HepG2 (cell line): ENCODE measurements at regions not wholly inside any gene's neighbourhood (a gene's known extent, or its start where the extent isn't known, plus 50 kb on each side); places are given as distances from the start of the nearest gene placed in this dataset.
"Not testable (repeated sequence)": the region's sequence is repeated elsewhere in the genome, so short reads cannot be mapped to it uniquely, and the experiment has no call there.

Experiments used
- ATAC-seq: fragments of 200-7000 bp; cut with Tn5 transposase; 3 replicates; pipeline ENCODE4 v1.9.1; 2020; ENCODE audit warnings: mild to moderate bottlenecking, moderate library complexity
- BruUV-seq: library from RNA; stranded (reverse); fragments of 400-500 nt; replicated peaks from 2 replicates; lab custom pipeline; 2021; lab: Mats Ljungman, UMichigan
- CTCF ChIA-PET: fragments of 300-600 bp; formaldehyde crosslinking; extraction: SDS; loops from one replicate; lab custom pipeline; 2021; ENCODE audit warnings: low total read pairs, inconsistent platforms, low intra/inter-chr PET ratio; lab: Yijun Ruan, JAX
- POLR2A ChIA-PET: fragments of 350-600 bp; sonication (Branson Sonifier 250); formaldehyde crosslinking; loops from one replicate; lab custom pipeline; 2020; ENCODE audit warnings: antibody characterized with exemption, inconsistent platforms; lab: Yijun Ruan, JAX
- DNase-seq: peaks from one replicate; pipeline ENCODE4 v3.0.0-alpha.2; 2015; ENCODE audit warnings: low spot score
- FAIRE-seq: peaks from 3 replicates; lab custom pipeline; 2011; peaks lifted over from hg19 to GRCh38; lab: Jason Lieb, UNC
- H2AFZ ChIP-seq: one replicate; pipeline ENCODE4 v1.6.1; 2011; ENCODE audit warnings: low read length, inconsistent platforms
- H3K27ac ChIP-seq: fragments of 300-600 bp; 3 replicates; pipeline ENCODE4 v1.8.0; 2011; ENCODE audit warnings: mixed run types, mild to moderate bottlenecking, mixed read lengths, low read length, inconsistent platforms; ENCODE audit not compliant: insufficient read depth; ENCODE audit errors: extremely low read length
- H3K27me3 ChIP-seq, 2 experiments: fragments of 200-600 bp in 1 of 2; 2 replicates in 1 of 2; 3 replicates in 1 of 2; pipeline versions ENCODE4 v1.6.0 to v1.8.0; 2011; ENCODE audit warnings: low read length in 2 of 2, mild to moderate bottlenecking in 2 of 2, moderate library complexity in 2 of 2, inconsistent platforms in 1 of 2; ENCODE audit not compliant: insufficient read depth in 2 of 2, control insufficient read depth in 1 of 2
- H3K36me3 ChIP-seq, 2 experiments: fragments of 200-600 bp in 1 of 2; replicated peaks in 1 of 2; 2 replicates in 1 of 2; 3 replicates in 1 of 2; pipeline versions ENCODE4 v1.5.1 to v1.8.0; 2011; ENCODE audit warnings: low read length in 2 of 2, inconsistent platforms in 1 of 2; ENCODE audit not compliant: insufficient read depth in 2 of 2, control insufficient read depth in 1 of 2
- H3K4me1 ChIP-seq: 2 replicates; pipeline ENCODE4 v1.5.1; 2012; ENCODE audit warnings: low read length, inconsistent platforms; ENCODE audit not compliant: insufficient read depth
- H3K4me2 ChIP-seq: 2 replicates; pipeline ENCODE4 v1.6.0; 2011; ENCODE audit warnings: low read depth, low read length, inconsistent platforms
- H3K4me3 ChIP-seq, 3 experiments: fragments of 200-600 bp in 1 of 3; sonication (generic), shearing (Covaris generic) in 1 of 3; replicated peaks in 1 of 3; 2 replicates each; pipeline ENCODE4 v1.5.1; 2011 to 2016; ENCODE audit warnings: low read length in 3 of 3, inconsistent platforms in 2 of 3, low read depth in 2 of 3, mild to moderate bottlenecking in 2 of 3, control low read depth in 1 of 3, mixed read lengths in 1 of 3; ENCODE audit not compliant: insufficient read depth in 1 of 3
- H3K79me2 ChIP-seq: one replicate; pipeline ENCODE4 v1.6.1; 2011; ENCODE audit warnings: low read length, inconsistent platforms; ENCODE audit not compliant: insufficient read depth
- H3K9ac ChIP-seq: 2 replicates; pipeline ENCODE4 v1.6.0; 2011; ENCODE audit warnings: mild to moderate bottlenecking, low read depth, low read length, inconsistent platforms; ENCODE audit not compliant: insufficient read depth
- H3K9me3 ChIP-seq: 2 replicates; pipeline ENCODE4 v1.5.1; 2012; ENCODE audit warnings: mild to moderate bottlenecking, low read length
- H4K20me1 ChIP-seq: 2 replicates; pipeline ENCODE4 v1.6.0; 2011; ENCODE audit warnings: inconsistent platforms, mild to moderate bottlenecking, low read length, moderate library complexity; ENCODE audit not compliant: insufficient read depth
- CEBPB ChIP-seq: IDR thresholded peaks from 2 replicates; pipeline ENCODE4 v1.6.1; 2011; ENCODE audit warnings: low read depth, low read length, improper control_type of control experiment, borderline replicate concordance
- CERS6 ChIP-seq: sonication (generic); formaldehyde crosslinking; IDR thresholded peaks from 2 replicates; pipeline ENCODE4 v1.5.0; 2020; ENCODE audit warnings: missing genetic modification reagents
- KDM4B ChIP-seq: sonication (generic); formaldehyde crosslinking; IDR thresholded peaks from 2 replicates; pipeline ENCODE4 v1.4.0; 2020; ENCODE audit warnings: missing genetic modification reagents
- KDM5B ChIP-seq: sonication (generic); formaldehyde crosslinking; IDR thresholded peaks from 2 replicates; pipeline ENCODE4 v1.4.0; 2020; ENCODE audit warnings: missing genetic modification reagents, mild to moderate bottlenecking, borderline replicate concordance
- MAZ ChIP-seq, 2 experiments: sonication (generic) in 1 of 2; formaldehyde crosslinking in 1 of 2; IDR thresholded peaks; 2 replicates each; pipeline versions ENCODE4 v1.5.0 to v1.6.1; 2012 to 2020; ENCODE audit warnings: low read depth in 2 of 2, mild to moderate bottlenecking in 2 of 2, borderline replicate concordance in 1 of 2, improper control_type of control experiment in 1 of 2, low read length in 1 of 2, missing genetic modification reagents in 1 of 2, moderate library complexity in 1 of 2
- PRPF4 ChIP-seq: fragments of 200-400 bp; formaldehyde crosslinking; IDR thresholded peaks from 2 replicates; pipeline ENCODE4 v1.6.1; 2016; ENCODE audit warnings: low read length, low read depth; ENCODE audit not compliant: poor library complexity, severe bottlenecking
- ZC3H13 ChIP-seq: sonication (generic); formaldehyde crosslinking; IDR thresholded peaks from 2 replicates; pipeline ENCODE4 v1.8.1; 2023; ENCODE audit warnings: mild to moderate bottlenecking, missing genetic modification reagents, moderate library complexity
- ZNF724P ChIP-seq: sonication (generic); formaldehyde crosslinking; IDR thresholded peaks from 2 replicates; pipeline ENCODE4 v1.8.0; 2022; ENCODE audit warnings: missing genetic modification reagents, borderline replicate concordance
- WGBS: methylation state at CpG from one replicate; pipeline ENCODE4 v1.1.6; 2017; ENCODE audit warnings: low lambda C conversion rate; 5-methylcytosine and 5-hydroxymethylcytosine counted together
- in situ Hi-C: cut with HindIII; loops from 2 replicates; pipeline ENCODE4 v1.10.0; 2017; ENCODE audit warnings: low pct_unique_long_range_greater_than_20kb; ENCODE audit not compliant: extremely low pct_ligation_motif_present
- intact Hi-C: fragments of 100-400 bp; cut with micrococcal nuclease; formaldehyde crosslinking; loops from one replicate; pipeline ENCODE4 v1.10.0; 2022; ENCODE audit not compliant: unreplicated experiment
- TF ChIP-seq, protein P1 (sequence below): sonication (generic); formaldehyde crosslinking; IDR thresholded peaks from 2 replicates; pipeline ENCODE4 v1.4.0; 2020; ENCODE audit warnings: missing genetic modification reagents
- TF ChIP-seq, protein P2 (sequence below): sonication (generic); formaldehyde crosslinking; IDR thresholded peaks from 2 replicates; pipeline ENCODE4 v1.4.0; 2020; ENCODE audit warnings: missing genetic modification reagents; ENCODE audit errors: not compliant biosample characterization

GRCh38 chr15:26065723-26066122 is 202.6 kb upstream of the ATP10A start (continued):
- TF ChIP-seq MAZ (IDR thresholded peaks at IDR 0.05; ENCODE audit: borderline replicate concordance, low read depth, low read length) (no peak), MAZ (CRISPR knock-in tag; IDR thresholded peaks at IDR 0.05; ENCODE audit: low read depth) (no peak), KDM4B (CRISPR knock-in tag) (no peak), PRPF4 (no peak), ZC3H13 (CRISPR knock-in tag) (no peak), KDM5B (no peak)
- TF ChIP-seq, protein P1, sequence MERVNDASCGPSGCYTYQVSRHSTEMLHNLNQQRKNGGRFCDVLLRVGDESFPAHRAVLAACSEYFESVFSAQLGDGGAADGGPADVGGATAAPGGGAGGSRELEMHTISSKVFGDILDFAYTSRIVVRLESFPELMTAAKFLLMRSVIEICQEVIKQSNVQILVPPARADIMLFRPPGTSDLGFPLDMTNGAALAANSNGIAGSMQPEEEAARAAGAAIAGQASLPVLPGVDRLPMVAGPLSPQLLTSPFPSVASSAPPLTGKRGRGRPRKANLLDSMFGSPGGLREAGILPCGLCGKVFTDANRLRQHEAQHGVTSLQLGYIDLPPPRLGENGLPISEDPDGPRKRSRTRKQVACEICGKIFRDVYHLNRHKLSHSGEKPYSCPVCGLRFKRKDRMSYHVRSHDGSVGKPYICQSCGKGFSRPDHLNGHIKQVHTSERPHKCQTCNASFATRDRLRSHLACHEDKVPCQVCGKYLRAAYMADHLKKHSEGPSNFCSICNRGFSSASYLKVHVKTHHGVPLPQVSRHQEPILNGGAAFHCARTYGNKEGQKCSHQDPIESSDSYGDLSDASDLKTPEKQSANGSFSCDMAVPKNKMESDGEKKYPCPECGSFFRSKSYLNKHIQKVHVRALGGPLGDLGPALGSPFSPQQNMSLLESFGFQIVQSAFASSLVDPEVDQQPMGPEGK (CRISPR knock-in tag) = no peak
- TF ChIP-seq, protein P2, sequence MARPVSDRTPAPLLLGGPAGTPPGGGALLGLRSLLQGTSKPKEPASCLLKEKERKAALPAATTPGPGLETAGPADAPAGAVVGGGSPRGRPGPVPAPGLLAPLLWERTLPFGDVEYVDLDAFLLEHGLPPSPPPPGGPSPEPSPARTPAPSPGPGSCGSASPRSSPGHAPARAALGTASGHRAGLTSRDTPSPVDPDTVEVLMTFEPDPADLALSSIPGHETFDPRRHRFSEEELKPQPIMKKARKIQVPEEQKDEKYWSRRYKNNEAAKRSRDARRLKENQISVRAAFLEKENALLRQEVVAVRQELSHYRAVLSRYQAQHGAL = no peak

- Histone ChIP-seq H3K79me2 (no peaks in the 10 kb centered on the region), H3K27ac (no peak overlapping the region), H3K4me1 (no peaks in the 10 kb centered on the region), H3K4me2 (no peak overlapping the region), H4K20me1 (no peaks in the 10 kb centered on the region), H3K9ac (no peak overlapping the region), H3K36me3 (no peaks in the 10 kb centered on the region), H3K27me3 (no peaks in the 10 kb centered on the region), H3K9me3 (peaks cover 5% of the 10 kb centered on the region; the same call in 1 of the 2 replicates), H2AFZ (no peak overlapping the region), H3K4me3 (no peak overlapping the region)
- in situ Hi-C loops (no loop called here), intact Hi-C loops (no loop called here)
- WGBS = 22% methylated on average over 4 of the region's 4 CpGs
- ATAC-seq = no peak
- no peak for DNase-seq
- ChIA-PET POLR2A (no interaction called here), CTCF (no interaction called here)
- FAIRE-seq = no peak
- TF ChIP-seq CEBPB (peak; percentile 27; the same call in 1 of the 2 replicates), ZNF724P (CRISPR knock-in tag) (no peak), CERS6 (CRISPR knock-in tag) (no peak)
- BruUV-seq = no TSS peak
Observed at GRCh38 chr15:26061248-26061647, 198.1 kb upstream of the ATP10A start.

DNA sequence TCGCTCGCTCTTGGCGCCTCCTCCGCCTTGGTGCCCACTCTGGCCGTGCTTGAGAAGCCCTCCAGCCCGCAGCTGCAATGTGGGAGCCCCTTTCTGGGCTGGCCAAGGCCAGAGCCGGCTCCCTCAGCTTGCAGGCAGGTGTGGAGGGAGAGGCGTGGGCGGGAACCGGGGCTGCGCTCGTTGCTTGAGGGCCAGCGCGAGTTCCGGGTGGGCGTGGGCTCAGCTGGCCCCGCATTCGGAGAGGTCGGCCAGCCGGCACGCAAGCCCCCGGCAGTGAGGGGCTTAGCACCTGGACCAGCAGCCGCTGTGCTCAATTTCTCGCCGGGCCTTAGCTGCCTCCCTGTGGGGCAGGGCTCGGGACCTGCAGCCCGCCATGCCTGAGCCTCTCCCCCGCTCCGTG is 193.6 kb upstream of the ATP10A start:
- FAIRE-seq, H4K20me1 ChIP-seq, H3K36me3 ChIP-seq, H3K4me3 ChIP-seq, POLR2A ChIA-PET, H3K4me2 ChIP-seq, H3K9me3 ChIP-seq, H3K79me2 ChIP-seq, H3K27me3 ChIP-seq, CTCF ChIA-PET, intact Hi-C loops, in situ Hi-C loops, ATAC-seq, BruUV-seq, DNase-seq, H3K4me1 ChIP-seq, H2AFZ ChIP-seq, H3K9ac ChIP-seq, H3K27ac ChIP-seq: not testable (repeated sequence)
- 68% methylated on average over 20 of the region's 29 CpGs for WGBS
